ENCODE measurements at regions not wholly inside any gene's neighbourhood (a gene's known extent, or its start where the extent isn't known, plus 50 kb on each side); places are given as distances from the start of the nearest gene placed in this dataset.

DNA sequence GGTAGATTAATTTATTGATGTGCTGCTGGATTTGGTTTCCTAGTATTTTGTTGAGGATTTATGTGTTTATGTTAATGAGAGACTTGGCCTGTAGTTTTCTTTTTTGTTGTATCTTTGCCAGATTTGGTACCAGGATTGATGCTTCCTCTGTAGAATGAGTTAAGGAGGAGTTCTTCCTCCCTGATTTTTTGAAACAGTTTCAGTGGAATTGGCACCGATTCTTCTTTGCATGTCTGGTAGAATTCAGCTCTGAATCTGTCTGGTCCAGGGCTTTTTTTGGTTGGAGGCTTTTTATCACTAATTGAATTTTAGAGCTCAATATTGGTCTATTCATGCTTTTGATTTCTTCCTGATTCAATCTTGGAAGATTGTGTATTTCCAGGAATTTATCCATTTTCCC, 174.0 kb upstream of the NDST4 start:
- TF ChIP-seq, protein P1, sequence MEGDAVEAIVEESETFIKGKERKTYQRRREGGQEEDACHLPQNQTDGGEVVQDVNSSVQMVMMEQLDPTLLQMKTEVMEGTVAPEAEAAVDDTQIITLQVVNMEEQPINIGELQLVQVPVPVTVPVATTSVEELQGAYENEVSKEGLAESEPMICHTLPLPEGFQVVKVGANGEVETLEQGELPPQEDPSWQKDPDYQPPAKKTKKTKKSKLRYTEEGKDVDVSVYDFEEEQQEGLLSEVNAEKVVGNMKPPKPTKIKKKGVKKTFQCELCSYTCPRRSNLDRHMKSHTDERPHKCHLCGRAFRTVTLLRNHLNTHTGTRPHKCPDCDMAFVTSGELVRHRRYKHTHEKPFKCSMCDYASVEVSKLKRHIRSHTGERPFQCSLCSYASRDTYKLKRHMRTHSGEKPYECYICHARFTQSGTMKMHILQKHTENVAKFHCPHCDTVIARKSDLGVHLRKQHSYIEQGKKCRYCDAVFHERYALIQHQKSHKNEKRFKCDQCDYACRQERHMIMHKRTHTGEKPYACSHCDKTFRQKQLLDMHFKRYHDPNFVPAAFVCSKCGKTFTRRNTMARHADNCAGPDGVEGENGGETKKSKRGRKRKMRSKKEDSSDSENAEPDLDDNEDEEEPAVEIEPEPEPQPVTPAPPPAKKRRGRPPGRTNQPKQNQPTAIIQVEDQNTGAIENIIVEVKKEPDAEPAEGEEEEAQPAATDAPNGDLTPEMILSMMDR (tag by site-specific recombination; IDR thresholded peaks at IDR 0.05), result no peak
- TF ChIP-seq, protein P2, sequence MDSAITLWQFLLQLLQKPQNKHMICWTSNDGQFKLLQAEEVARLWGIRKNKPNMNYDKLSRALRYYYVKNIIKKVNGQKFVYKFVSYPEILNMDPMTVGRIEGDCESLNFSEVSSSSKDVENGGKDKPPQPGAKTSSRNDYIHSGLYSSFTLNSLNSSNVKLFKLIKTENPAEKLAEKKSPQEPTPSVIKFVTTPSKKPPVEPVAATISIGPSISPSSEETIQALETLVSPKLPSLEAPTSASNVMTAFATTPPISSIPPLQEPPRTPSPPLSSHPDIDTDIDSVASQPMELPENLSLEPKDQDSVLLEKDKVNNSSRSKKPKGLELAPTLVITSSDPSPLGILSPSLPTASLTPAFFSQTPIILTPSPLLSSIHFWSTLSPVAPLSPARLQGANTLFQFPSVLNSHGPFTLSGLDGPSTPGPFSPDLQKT (IDR thresholded peaks at IDR 0.05; ENCODE audit: borderline replicate concordance, low read depth, low read length), result no peak
- TF ChIP-seq ZNF549 (tag by site-specific recombination; IDR thresholded peaks at IDR 0.05) (no peak), BCL11A (tag by site-specific recombination; IDR thresholded peaks at IDR 0.05; ENCODE audit: low read depth) (no peak), ZNF416 (tag by site-specific recombination; IDR thresholded peaks at IDR 0.05) (no peak), KLF7 (tag by site-specific recombination; IDR thresholded peaks at IDR 0.05; ENCODE audit: borderline replicate concordance) (no peak), ZNF510 (tag by site-specific recombination; IDR thresholded peaks at IDR 0.05; ENCODE audit: insufficient replicate concordance) (no peak), ZSCAN18 (tag by site-specific recombination; IDR thresholded peaks at IDR 0.05) (no peak), ZNF274 (IDR thresholded peaks at IDR 0.05; ENCODE audit: low read length) (no peak), ZNF274 (tag by site-specific recombination; IDR thresholded peaks at IDR 0.05; ENCODE audit: borderline replicate concordance) (no peak), OVOL3 (tag by site-specific recombination; IDR thresholded peaks at IDR 0.05) (no peak)
